ENCODE measurements at regions not wholly inside any gene's neighbourhood (a gene's known extent, or its start where the extent isn't known, plus 50 kb on each side); places are given as distances from the start of the nearest gene placed in this dataset.

DNA sequence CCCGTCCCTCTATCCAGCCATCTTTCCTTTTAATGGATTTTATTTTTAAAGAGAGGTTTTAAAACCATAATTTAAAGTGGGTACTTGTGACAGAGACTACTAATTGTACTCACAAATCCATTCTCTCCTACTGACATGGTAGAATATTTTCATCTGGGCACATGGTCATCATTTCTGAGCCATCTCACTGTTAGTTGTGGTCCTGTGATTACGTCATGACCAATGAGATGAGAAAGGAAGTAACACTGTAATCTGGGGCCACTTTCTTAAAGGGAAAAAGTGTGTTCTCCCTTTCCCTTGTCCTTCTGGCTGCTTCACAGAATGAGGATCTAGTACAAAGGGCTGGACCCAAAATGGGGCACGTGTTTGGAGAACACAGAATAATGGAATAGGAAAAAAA, 538.7 kb downstream of the CMPK2 start:
- no peak for TF ChIP-seq POLR2A (IDR thresholded peaks at IDR 0.05)
- TF ChIP-seq, protein P1, sequence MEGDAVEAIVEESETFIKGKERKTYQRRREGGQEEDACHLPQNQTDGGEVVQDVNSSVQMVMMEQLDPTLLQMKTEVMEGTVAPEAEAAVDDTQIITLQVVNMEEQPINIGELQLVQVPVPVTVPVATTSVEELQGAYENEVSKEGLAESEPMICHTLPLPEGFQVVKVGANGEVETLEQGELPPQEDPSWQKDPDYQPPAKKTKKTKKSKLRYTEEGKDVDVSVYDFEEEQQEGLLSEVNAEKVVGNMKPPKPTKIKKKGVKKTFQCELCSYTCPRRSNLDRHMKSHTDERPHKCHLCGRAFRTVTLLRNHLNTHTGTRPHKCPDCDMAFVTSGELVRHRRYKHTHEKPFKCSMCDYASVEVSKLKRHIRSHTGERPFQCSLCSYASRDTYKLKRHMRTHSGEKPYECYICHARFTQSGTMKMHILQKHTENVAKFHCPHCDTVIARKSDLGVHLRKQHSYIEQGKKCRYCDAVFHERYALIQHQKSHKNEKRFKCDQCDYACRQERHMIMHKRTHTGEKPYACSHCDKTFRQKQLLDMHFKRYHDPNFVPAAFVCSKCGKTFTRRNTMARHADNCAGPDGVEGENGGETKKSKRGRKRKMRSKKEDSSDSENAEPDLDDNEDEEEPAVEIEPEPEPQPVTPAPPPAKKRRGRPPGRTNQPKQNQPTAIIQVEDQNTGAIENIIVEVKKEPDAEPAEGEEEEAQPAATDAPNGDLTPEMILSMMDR (IDR thresholded peaks at IDR 0.05 in 4 of 5, conservative IDR thresholded peaks at IDR 0.05 in 1 of 5): no peak

Measured in gastrocnemius medialis (tissue), 4 donors.